ENCODE measurements at regions not wholly inside any gene's neighbourhood (a gene's known extent, or its start where the extent isn't known, plus 50 kb on each side); places are given as distances from the start of the nearest gene placed in this dataset.

DNA sequence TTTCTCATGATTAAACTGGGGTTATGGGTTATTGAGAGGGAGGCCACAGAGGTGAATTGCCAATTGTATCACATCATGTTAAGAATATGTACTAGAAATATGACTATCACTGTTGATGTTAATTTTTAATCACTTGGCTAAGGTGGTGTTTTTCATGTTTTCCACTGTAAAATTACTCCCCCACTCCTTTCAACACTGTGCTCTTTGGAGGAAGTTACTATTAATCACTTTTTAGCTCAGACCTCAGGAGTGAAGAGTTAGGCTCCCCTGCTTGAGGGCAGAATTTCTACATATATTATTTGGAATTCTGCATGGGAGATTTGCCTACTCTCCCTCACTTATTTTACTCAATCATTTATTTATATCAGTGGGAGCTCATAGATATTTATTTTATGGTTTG, 76.0 kb upstream of the OSR1 start:
- DNase-seq (ENCODE audit: low read depth) = no peak

DNA sequence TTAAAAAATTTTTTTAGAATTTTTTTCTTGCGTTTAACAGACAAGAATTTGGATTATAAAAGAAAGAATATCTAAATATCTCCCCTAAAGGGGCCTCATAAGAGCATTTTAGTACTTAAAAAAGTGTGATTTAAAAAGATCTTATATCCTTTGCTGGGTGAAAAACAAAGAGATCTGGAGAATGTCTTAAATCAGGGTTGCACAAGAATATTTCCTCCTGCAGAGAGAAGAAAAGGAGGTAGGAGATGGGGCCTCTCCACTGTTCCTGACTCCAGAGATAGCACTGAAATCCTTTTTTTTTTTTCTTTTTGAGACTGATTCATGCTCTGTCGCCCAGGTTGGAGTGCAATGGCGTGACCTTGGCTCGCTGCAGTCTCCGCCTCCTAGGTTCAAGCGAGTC, 68.5 kb upstream of the OSR1 start:
- DNase-seq (ENCODE audit: low read depth) = no peak

DNA sequence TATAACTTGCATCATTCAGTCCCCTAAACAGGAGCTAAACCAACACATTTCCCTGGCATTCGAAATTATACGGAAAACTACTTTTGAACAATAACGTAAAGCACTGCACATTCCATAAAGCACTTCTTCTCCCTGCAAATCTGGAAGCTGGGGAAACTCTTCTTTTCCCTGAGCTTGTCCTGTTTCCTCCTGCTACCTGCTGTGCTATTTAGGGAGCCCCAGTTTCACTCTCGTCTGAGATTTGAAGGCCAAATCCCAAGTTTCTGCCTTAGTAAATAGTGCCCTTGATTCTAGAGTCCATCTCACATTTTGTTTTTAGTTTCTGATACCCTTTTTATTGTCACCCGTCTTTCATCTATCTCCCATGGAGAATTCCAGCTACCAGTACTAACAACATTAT, 67.7 kb upstream of the OSR1 start:
- no peak for DNase-seq (ENCODE audit: low read depth)

DNA sequence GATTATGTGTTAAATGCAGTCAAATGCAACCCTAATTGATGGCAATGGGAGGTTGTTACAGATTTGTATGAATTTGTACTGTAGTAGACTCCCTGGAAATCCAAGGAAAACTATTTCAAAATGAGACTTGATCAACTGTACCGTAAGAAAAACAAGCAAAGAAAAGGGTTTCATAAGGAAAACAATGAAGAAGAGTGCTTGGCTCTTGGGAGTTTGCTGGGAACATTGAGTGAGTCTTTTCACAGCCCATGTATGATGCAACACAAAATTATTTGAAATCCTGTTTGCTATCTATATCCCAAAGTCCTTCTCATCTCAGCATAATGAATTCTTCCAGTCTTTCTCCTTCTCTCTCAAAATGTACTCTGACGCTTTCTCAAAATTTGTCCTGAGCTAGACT, 67.0 kb upstream of the OSR1 start:
- DNase-seq (ENCODE audit: low read depth) = peak; percentile 41

DNA sequence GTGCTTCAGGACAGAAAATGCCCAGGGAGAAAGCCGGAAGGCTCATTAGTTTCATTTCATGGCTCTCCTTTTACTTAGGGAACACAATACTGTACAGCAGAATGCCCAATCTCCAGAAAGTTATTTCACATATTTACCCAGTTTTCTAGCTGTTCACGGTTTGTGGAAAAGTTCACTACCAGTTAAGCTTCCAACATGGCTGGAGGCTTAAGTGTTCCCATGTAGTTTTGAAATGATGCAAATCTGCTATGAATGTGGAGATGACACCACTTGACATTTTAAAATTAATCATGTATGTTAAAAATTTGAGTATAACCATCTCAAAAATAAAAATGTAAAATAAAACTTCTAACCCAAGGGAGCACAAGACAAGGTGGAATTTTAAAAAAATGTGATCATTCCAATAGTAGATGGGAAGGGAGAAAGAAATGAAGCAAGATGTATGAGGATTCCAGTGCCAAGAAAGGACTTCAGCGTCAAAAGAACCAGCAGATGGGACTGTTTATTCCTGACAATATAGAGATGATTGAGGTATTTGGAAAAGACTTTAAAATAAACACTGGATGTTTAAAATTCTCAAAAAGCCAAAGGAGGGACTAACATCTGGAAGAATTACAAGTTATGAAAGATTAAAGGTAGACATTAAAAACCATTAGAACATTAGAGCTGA, 60.9 kb upstream of the OSR1 start:
- DNase-seq (ENCODE audit: low read depth) = no peak

DNA sequence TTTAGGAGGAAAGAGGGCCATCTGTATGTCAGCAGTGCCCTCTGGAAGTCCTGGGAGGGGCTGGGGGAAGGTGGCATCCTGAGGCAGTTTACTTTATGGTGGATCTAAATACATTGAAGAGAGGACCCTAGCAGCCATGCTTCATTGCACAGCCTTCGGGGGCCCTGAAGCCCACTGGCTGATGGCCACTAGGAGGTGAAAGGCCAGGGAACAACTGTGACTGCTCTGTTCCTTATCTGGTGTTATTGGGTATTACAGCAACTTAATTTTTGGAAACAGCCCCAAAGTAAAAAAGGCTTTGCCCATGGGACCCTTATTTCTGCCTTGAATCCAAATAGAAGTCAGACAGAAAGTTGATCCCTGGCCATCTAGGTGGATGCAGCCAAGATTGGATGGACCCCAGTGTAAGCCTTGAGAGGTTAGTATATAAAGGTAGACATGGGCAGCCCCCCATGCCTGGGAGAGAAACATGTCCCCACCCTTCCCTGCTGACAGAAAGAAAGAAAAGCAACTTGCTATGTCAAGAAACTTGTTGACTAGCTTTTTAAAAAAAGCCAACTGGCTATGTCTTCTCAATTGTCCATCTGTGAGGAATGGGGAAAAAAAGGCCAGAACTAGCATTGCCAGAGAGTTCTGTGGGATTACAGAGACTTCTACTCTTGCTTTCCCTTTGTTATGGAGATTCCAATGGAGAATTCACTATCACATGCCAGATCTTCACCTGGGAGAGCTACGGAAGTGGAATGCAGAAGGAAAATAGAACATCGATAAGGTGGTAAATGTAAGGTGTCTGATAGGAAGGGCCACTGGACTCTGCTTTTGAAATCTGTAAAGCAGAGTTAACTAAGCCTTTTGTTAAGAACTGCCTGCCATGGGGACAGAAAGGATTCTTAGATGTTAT, 58.6 kb upstream of the OSR1 start:
- no peak for DNase-seq (ENCODE audit: low read depth)

DNA sequence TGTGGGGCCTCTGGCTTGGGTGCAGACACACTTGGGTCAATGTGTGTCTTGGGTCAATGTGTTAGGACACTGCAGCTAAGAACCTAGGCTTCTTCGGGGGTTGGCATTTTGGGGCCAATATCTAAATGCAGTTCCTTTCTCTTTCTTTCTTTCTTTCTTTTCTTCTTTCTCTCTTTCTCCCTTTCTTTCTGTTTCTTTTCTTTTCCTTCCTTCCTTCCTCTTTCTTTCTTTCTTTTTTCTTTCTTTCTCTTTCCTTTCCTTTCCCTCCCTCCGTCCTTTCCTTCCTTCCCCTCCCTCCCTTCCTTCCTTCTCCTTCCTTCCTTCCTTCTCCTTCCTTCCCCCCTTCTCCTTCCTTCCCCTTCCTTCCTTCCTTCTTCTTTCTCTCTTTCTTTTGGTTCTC, 57.7 kb upstream of the OSR1 start:
- DNase-seq (ENCODE audit: low read depth) = no peak

DNA sequence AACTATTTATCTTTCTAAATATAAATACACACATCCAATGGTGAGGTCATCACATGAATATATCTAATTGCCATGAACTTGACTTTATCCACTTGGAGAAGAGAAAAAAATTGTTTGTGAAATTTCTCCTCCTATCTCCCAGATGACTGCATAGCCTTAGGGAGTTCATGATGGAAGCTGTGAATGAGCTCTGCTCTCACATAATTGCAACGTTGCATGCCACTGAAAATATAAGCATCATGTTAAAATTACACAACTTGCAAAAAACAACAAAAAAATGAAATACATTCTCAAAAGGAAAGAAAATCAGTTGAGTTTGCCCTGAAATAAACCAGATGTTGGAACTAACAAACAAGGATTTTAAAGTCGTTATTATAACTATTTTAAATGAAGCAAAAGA, 50.6 kb upstream of the OSR1 start:
- DNase-seq (ENCODE audit: low read depth) = no peak

DNA sequence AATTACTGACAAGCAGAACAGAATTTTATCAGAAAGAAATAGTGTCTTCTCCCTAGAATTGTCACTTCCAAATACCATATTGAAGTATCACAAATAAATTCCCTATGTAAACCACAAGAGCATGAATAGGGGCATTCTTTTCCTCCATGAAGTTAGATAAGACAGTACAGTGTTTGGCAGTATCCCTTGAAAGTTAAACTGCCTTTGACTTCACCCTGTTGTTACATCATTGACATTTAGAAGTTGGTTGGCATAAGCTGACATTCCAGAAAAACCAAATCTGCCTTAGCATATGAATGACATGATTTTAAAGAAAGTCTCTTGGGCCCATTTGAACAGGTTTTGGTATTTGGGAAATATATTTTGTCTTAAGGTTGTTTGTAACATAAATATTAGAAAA, 50.2 kb upstream of the OSR1 start:
- DNase-seq (ENCODE audit: low read depth) = no peak
